Neural progenitor cell (in vitro differentiated cells): ENCODE measurements at regions not wholly inside any gene's neighbourhood (a gene's known extent, or its start where the extent isn't known, plus 50 kb on each side); places are given as distances from the start of the nearest gene placed in this dataset.

Experiments used
- DNase-seq: peaks from one replicate; pipeline ENCODE4 v3.0.0-alpha.2; 2016; ENCODE audit warnings: low spot score
- H2AFZ ChIP-seq: fragments of 200-600 bp; sonication (generic); replicated peaks from 2 replicates; pipeline ENCODE4 v1.6.1; 2016; ENCODE audit warnings: antibody characterized with exemption
- H3F3A ChIP-seq: fragments of 200-600 bp; sonication (generic); 2 replicates; pipeline ENCODE4 v1.6.1; 2016; ENCODE audit warnings: antibody characterized with exemption, low read depth
- H3K27ac ChIP-seq: fragments of 200-600 bp; sonication (generic); 2 replicates; pipeline ENCODE4 v1.5.1; 2016; ENCODE audit warnings: mild to moderate bottlenecking
- H3K27me3 ChIP-seq: fragments of 200-600 bp; sonication (generic); 2 replicates; pipeline ENCODE4 v1.6.1; 2016; ENCODE audit warnings: mild to moderate bottlenecking, moderate library complexity
- H3K36me3 ChIP-seq: fragments of 200-600 bp; sonication (generic); 2 replicates; pipeline ENCODE4 v1.5.1; 2016
- H3K4me1 ChIP-seq: fragments of 200-600 bp; sonication (generic); 2 replicates; pipeline ENCODE4 v1.6.1; 2016; ENCODE audit warnings: mixed run types
- H3K4me2 ChIP-seq: fragments of 200-600 bp; sonication (generic); 2 replicates; pipeline ENCODE4 v1.6.1; 2016
- H3K4me3 ChIP-seq: fragments of 200-600 bp; sonication (generic); 2 replicates; pipeline ENCODE4 v1.5.1; 2016
- H3K79me2 ChIP-seq: fragments of 200-600 bp; sonication (generic); 2 replicates; pipeline ENCODE4 v1.6.1; 2016; ENCODE audit warnings: low read depth
- H3K9ac ChIP-seq: fragments of 200-600 bp; sonication (generic); 2 replicates; pipeline ENCODE4 v1.6.1; 2016
- H3K9me3 ChIP-seq: fragments of 200-600 bp; sonication (generic); 2 replicates; pipeline ENCODE4 v1.5.1; 2016; ENCODE audit warnings: low read depth
- H4K20me1 ChIP-seq: fragments of 200-600 bp; sonication (generic); 2 replicates; pipeline ENCODE4 v1.6.1; 2016; ENCODE audit warnings: low read depth
- H3K27ac Mint-ChIP-seq: 3 replicates; pipeline ENCODE4 v1.8.0; 2021; ENCODE audit warnings: mixed read lengths
- H3K27me3 Mint-ChIP-seq: 2 replicates; pipeline ENCODE4 v1.8.0; 2022; ENCODE audit warnings: low read depth, mild to moderate bottlenecking, inconsistent platforms, moderate library complexity, mixed read lengths; ENCODE audit not compliant: insufficient read depth
- H3K36me3 Mint-ChIP-seq: 3 replicates; pipeline ENCODE4 v1.8.0; 2021; ENCODE audit warnings: mixed read lengths
- H3K4me1 Mint-ChIP-seq: 3 replicates; pipeline ENCODE4 v1.8.0; 2021; ENCODE audit warnings: mixed read lengths
- H3K4me3 Mint-ChIP-seq: 3 replicates; pipeline ENCODE4 v1.8.0; 2021; ENCODE audit warnings: mild to moderate bottlenecking, moderate library complexity, mixed read lengths
- H3K9me3 Mint-ChIP-seq: 3 replicates; pipeline ENCODE4 v1.8.0; 2020; ENCODE audit warnings: mixed read lengths
- CTCF ChIP-seq: fragments of 200-600 bp; sonication (generic); IDR thresholded peaks from 2 replicates; pipeline ENCODE4 v1.5.1; 2017; ENCODE audit warnings: antibody characterized with exemption, mild to moderate bottlenecking
- EZH2 ChIP-seq: fragments of 200-600 bp; sonication (generic); IDR thresholded peaks from 2 replicates; pipeline ENCODE4 v1.6.1; 2017; ENCODE audit warnings: antibody characterized with exemption, mild to moderate bottlenecking, moderate library complexity
- EZH2phosphoT487 ChIP-seq: fragments of 200-600 bp; sonication (generic); IDR thresholded peaks from 2 replicates; pipeline ENCODE4 v1.6.1; 2017; ENCODE audit warnings: antibody characterized with exemption

DNA sequence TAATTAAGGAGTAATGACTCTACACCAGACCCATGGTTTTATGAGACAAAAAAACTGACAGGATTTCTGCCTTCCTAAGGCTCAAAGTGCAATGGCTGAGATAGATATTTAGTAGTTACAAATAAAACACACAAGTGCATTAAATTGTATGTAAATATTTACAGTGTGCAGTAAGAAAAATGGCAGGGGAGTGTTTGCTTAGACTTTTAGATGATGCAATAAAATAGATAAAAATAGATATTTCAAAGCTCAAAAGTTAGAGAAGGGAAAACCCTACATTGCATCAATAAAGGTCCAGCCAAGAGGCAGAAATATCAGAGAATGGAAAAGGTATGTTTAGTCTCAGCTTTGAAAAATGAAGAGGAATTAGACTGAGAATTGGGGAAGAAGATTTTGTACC, 226.3 kb upstream of the FGGY start:
- TF ChIP-seq CTCF: no peak
- no peak for TF ChIP-seq EZH2phosphoT487
- TF ChIP-seq EZH2: no peak
- no peak overlapping the region for H3K27ac Mint-ChIP-seq
- no peaks in the 10 kb centered on the region for H3K9me3 Mint-ChIP-seq
- no peak overlapping the region for H3K4me3 ChIP-seq
- H3K27ac ChIP-seq: no peak overlapping the region
- no peak overlapping the region for H3K4me2 ChIP-seq
- H3K27me3 Mint-ChIP-seq: no peaks in the 10 kb centered on the region
- H2AFZ ChIP-seq: peak overlapping the region; percentile 26
- peaks cover 24% of the 10 kb centered on the region for H3K4me1 ChIP-seq
- H3F3A ChIP-seq: peaks cover 16% of the 10 kb centered on the region
- no peaks in the 10 kb centered on the region for H3K79me2 ChIP-seq
- no peaks in the 10 kb centered on the region for H3K36me3 ChIP-seq
- no peak overlapping the region for H3K4me3 Mint-ChIP-seq
- no peaks in the 10 kb centered on the region for H3K27me3 ChIP-seq
- no peaks in the 10 kb centered on the region for H3K9me3 ChIP-seq
- no peaks in the 10 kb centered on the region for H3K36me3 Mint-ChIP-seq
- no peaks in the 10 kb centered on the region for H4K20me1 ChIP-seq
- peaks cover 11% of the 10 kb centered on the region for H3K4me1 Mint-ChIP-seq
- H3K9ac ChIP-seq: no peak overlapping the region
- no peak for DNase-seq

DNA sequence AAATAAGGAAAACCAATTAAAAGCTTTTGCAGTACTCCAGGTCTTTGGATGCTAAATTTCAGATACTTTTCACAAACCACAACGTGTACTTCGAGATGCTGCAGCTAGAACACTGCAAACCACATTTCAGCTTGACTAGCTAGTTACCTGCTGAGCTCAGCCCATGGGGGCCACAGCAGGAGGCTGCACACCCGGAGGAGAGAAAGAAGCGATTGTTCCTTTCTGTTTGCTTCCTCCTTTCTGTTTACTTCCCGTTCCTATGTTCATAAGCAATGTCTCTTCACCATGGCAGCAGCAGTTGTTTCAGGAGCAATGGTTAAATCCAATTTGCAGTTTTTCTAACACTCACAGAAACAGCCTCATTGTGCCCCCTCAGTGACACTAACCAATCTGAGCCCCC, 225.6 kb upstream of the FGGY start:
- Histone ChIP-seq H3K4me2 (no peak overlapping the region), H3F3A (peaks cover 16% of the 10 kb centered on the region), H3K27ac (no peak overlapping the region), H4K20me1 (no peaks in the 10 kb centered on the region), H3K27me3 (no peaks in the 10 kb centered on the region), H3K79me2 (no peaks in the 10 kb centered on the region), H3K4me1 (peaks cover 24% of the 10 kb centered on the region), H2AFZ (no peak overlapping the region), H3K9me3 (no peaks in the 10 kb centered on the region), H3K4me3 (no peak overlapping the region), H3K36me3 (no peaks in the 10 kb centered on the region), H3K9ac (no peak overlapping the region)
- no peak overlapping the region for H3K27ac Mint-ChIP-seq
- H3K27me3 Mint-ChIP-seq: no peaks in the 10 kb centered on the region
- DNase-seq: no peak
- H3K4me1 Mint-ChIP-seq: peaks cover 11% of the 10 kb centered on the region
- H3K4me3 Mint-ChIP-seq: no peak overlapping the region
- H3K9me3 Mint-ChIP-seq: no peaks in the 10 kb centered on the region
- H3K36me3 Mint-ChIP-seq: no peaks in the 10 kb centered on the region
- TF ChIP-seq EZH2phosphoT487: no peak
- no peak for TF ChIP-seq CTCF
- no peak for TF ChIP-seq EZH2

- H3K27me3 Mint-ChIP-seq: no peaks in the 10 kb centered on the region
- Histone ChIP-seq H3K27me3 (no peaks in the 10 kb centered on the region), H2AFZ (no peak overlapping the region), H3K36me3 (no peaks in the 10 kb centered on the region), H3K4me2 (no peak overlapping the region), H3K9ac (no peak overlapping the region), H3K9me3 (no peaks in the 10 kb centered on the region), H3K27ac (no peak overlapping the region), H3K4me1 (peaks cover 24% of the 10 kb centered on the region), H4K20me1 (no peaks in the 10 kb centered on the region), H3F3A (peaks cover 16% of the 10 kb centered on the region), H3K4me3 (no peak overlapping the region), H3K79me2 (no peaks in the 10 kb centered on the region)
- no peak overlapping the region for H3K4me3 Mint-ChIP-seq
- H3K27ac Mint-ChIP-seq: no peak overlapping the region
- TF ChIP-seq CTCF (no peak), EZH2phosphoT487 (no peak), EZH2 (no peak)
- no peak for DNase-seq
- H3K9me3 Mint-ChIP-seq: no peaks in the 10 kb centered on the region
- peaks cover 11% of the 10 kb centered on the region for H3K4me1 Mint-ChIP-seq
- H3K36me3 Mint-ChIP-seq: no peaks in the 10 kb centered on the region
Measured at GRCh38 chr1:59071876-59072582, 224.9 kb upstream of the FGGY start.
